Activated CD8-positive, alpha-beta T cell treated with anti-CD3 and anti-CD28 coated beads for 36 hours (primary cell): ENCODE measurements at regions not wholly inside any gene's neighbourhood (a gene's known extent, or its start where the extent isn't known, plus 50 kb on each side); places are given as distances from the start of the nearest gene placed in this dataset.
"Not testable (repeated sequence)": the region's sequence is repeated elsewhere in the genome, so short reads cannot be mapped to it uniquely, and the experiment has no call there.

ENCODE experiments used
- ATAC-seq: fragments of 200-7000 bp; cut with Tn5 transposase; one replicate; pipeline ENCODE4 v1.10.0; 2021; ENCODE audit warnings: mild to moderate bottlenecking, moderate library complexity
- CTCF ChIA-PET: fragments of 350-600 bp; sonication (Branson Sonifier 250); formaldehyde crosslinking; loops from one replicate; lab custom pipeline; 2021; ENCODE audit warnings: antibody characterized with exemption; lab: Charles Lee
- POLR2A ChIA-PET: fragments of 350-600 bp; sonication (Branson Sonifier 250); formaldehyde crosslinking; loops from one replicate; lab custom pipeline; 2021; ENCODE audit warnings: antibody characterized with exemption; lab: Charles Lee
- DNase-seq: peaks from one replicate; pipeline ENCODE4 v3.0.0-alpha.2; 2020
- H3K27ac Mint-ChIP-seq: one replicate; pipeline ENCODE4 v1.8.0; 2021; ENCODE audit warnings: mild to moderate bottlenecking, mixed read lengths
- H3K27me3 Mint-ChIP-seq: one replicate; pipeline ENCODE4 v1.8.0; 2021; ENCODE audit warnings: mixed read lengths
- H3K36me3 Mint-ChIP-seq: one replicate; pipeline ENCODE4 v1.8.0; 2021; ENCODE audit warnings: low read depth, mixed read lengths
- H3K4me1 Mint-ChIP-seq: one replicate; pipeline ENCODE4 v1.8.0; 2021; ENCODE audit warnings: low read depth, mixed read lengths
- H3K4me3 Mint-ChIP-seq: one replicate; pipeline ENCODE4 v1.8.0; 2021; ENCODE audit warnings: mild to moderate bottlenecking, moderate library complexity, mixed read lengths
- H3K9me3 Mint-ChIP-seq: one replicate; pipeline ENCODE4 v1.8.0; 2021; ENCODE audit warnings: mixed read lengths
- intact Hi-C: fragments of 100-400 bp; cut with micrococcal nuclease; formaldehyde crosslinking; loops from one replicate; pipeline ENCODE4 v1.10.0; 2022
- TF ChIP-seq, protein P1 (sequence below): fragments of 200-600 bp; IDR thresholded peaks from one replicate; pipeline ENCODE4 v1.8.0; 2022; ENCODE audit warnings: antibody characterized with exemption, mild to moderate bottlenecking

DNA sequence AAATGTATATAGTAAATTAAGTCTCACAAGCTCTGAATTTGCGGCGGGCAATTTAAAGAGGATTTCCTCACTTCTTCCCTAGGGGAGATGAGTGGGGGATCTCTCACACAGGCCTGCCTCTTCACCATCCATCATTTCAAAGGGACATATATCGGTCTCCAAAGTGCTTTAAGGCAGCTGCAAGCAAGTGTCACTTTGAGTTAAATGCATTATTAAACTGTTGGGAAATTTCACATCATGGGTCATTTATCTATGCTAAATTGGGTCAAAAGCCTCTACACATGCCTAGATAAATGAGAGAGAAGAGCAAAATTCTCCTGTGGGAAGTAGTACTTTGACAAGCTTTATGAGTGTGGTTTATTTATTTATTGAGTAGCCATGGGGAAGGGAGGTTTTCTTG lies 1106.1 kb upstream of the GOT2 start:
- DNase-seq, result no peak
- Mint-ChIP-seq H3K27ac (no peak overlapping the region), H3K9me3 (peaks cover 20% of the 10 kb centered on the region), H3K4me3 (no peak overlapping the region), H3K4me1 (no peaks in the 10 kb centered on the region), H3K27me3 (no peaks in the 10 kb centered on the region), H3K36me3 (no peaks in the 10 kb centered on the region)
- ATAC-seq, result no peak
- CTCF ChIA-PET, result no interaction called here
- POLR2A ChIA-PET, result no interaction called here
- TF ChIP-seq, protein P1, sequence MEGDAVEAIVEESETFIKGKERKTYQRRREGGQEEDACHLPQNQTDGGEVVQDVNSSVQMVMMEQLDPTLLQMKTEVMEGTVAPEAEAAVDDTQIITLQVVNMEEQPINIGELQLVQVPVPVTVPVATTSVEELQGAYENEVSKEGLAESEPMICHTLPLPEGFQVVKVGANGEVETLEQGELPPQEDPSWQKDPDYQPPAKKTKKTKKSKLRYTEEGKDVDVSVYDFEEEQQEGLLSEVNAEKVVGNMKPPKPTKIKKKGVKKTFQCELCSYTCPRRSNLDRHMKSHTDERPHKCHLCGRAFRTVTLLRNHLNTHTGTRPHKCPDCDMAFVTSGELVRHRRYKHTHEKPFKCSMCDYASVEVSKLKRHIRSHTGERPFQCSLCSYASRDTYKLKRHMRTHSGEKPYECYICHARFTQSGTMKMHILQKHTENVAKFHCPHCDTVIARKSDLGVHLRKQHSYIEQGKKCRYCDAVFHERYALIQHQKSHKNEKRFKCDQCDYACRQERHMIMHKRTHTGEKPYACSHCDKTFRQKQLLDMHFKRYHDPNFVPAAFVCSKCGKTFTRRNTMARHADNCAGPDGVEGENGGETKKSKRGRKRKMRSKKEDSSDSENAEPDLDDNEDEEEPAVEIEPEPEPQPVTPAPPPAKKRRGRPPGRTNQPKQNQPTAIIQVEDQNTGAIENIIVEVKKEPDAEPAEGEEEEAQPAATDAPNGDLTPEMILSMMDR, result no peak
- intact Hi-C loops, result no loop called here

DNA sequence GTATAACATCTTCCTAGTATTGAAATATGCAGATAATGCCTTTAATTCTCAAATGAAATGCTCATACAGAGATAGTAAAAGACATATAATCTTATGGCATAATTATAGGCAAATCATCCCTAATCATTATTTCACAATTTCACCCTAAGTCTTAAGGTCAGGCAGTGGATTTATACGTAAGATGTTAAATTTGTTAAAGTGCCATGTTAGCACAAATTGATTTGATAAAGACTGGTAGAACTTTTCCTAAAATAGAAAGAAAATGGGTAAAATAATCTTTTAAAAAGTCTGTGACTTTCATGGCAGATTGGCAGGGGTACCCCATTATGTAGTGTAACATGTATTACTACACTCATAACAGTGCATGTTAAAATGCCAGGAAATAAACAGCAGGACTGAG lies 1092.7 kb upstream of the GOT2 start:
- no peaks in the 10 kb centered on the region for H3K36me3 Mint-ChIP-seq
- POLR2A ChIA-PET, result no interaction called here
- ATAC-seq (no peak), DNase-seq (no peak)
- intact Hi-C loops, result no loop called here
- TF ChIP-seq, protein P1, result no peak
- H3K27me3 Mint-ChIP-seq, result no peaks in the 10 kb centered on the region
- no peaks in the 10 kb centered on the region for H3K4me1 Mint-ChIP-seq
- H3K27ac Mint-ChIP-seq, result no peak overlapping the region
- CTCF ChIA-PET, result no interaction called here
- H3K9me3 Mint-ChIP-seq, result peaks cover 5% of the 10 kb centered on the region
- H3K4me3 Mint-ChIP-seq, result no peak overlapping the region

DNA sequence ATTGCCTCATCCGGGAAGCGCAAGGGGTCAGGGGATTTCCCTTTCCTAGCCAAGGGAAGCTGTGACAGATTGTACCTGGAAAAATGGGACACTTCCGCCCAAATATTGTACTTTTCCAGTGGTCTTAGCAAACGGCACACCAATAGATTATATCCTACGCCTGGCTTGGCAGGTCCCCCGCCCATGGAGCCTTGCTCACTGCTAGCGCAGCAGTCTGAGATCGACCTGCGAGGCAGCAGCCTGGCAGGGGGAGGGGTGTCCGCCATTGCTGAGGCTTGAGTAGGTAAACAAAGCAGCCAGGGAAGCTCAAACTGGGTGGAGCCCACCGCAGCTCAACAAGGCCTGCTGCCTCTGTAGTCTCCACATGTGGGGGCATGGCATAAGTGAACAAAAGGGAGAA lies 1075.4 kb upstream of the GOT2 start:
- H3K4me1 Mint-ChIP-seq, H3K27ac Mint-ChIP-seq, intact Hi-C loops, H3K4me3 Mint-ChIP-seq, ATAC-seq, H3K27me3 Mint-ChIP-seq, DNase-seq, CTCF ChIA-PET, H3K36me3 Mint-ChIP-seq: not testable (repeated sequence)
- peaks cover 12% of the 10 kb centered on the region for H3K9me3 Mint-ChIP-seq
- POLR2A ChIA-PET, result interaction anchor here (0.7 kb wide), 1 partner anchor 44 kb away, joined by 3 read pairs; no protein-coding TSS in a partner anchor

DNA sequence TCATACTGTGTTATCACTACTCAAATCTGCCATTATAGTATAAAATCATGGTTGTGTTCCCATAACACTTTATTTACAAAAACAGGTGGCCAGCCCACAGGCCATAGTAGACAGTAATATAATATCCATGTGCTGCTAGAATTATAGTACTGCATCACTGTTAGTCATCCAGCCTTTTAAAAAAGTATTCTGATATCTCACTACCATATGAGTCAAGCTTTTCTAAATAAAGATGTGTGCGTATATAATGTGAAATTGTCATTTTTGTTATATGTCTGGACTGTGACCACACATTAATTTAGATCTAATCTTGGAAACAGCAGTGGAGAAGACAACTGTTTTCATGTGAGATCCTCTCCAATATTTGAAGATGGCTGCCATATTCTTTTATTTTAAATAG lies 1049.1 kb upstream of the GOT2 start:
- POLR2A ChIA-PET, result no interaction called here
- no peaks in the 10 kb centered on the region for H3K4me1 Mint-ChIP-seq
- no peaks in the 10 kb centered on the region for H3K27me3 Mint-ChIP-seq
- CTCF ChIA-PET, result no interaction called here
- peaks cover 13% of the 10 kb centered on the region for H3K9me3 Mint-ChIP-seq
- TF ChIP-seq, protein P1, result no peak
- DNase-seq (no peak), ATAC-seq (no peak)
- no peak overlapping the region for H3K4me3 Mint-ChIP-seq
- H3K36me3 Mint-ChIP-seq, result no peaks in the 10 kb centered on the region
- intact Hi-C loops, result no loop called here
- no peak overlapping the region for H3K27ac Mint-ChIP-seq

DNA sequence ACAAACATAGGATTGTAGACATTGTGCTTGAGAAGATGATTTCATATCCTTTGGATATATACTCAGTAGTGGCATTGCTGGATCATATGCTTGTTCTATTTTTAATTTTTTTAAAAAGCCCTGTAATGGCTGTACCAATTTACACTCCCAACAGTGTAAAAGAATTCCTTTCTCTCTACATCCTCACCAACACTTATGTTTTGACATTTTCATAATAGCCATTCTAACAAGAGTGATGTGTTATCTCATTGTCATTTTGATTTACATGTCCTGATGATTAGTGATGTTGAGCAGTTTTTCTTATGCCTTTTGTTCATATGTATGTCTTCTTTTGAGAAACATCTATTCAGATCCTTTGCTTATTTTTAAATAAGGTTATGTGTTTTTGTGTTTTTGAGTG lies 1039.2 kb upstream of the GOT2 start:
- TF ChIP-seq, protein P1, result no peak
- POLR2A ChIA-PET, result no interaction called here
- ATAC-seq (no peak), DNase-seq (no peak)
- intact Hi-C loops, result no loop called here
- Mint-ChIP-seq H3K36me3 (no peaks in the 10 kb centered on the region), H3K27ac (no peak overlapping the region), H3K27me3 (no peaks in the 10 kb centered on the region), H3K4me3 (no peak overlapping the region), H3K9me3 (no peaks in the 10 kb centered on the region), H3K4me1 (no peaks in the 10 kb centered on the region)
- CTCF ChIA-PET, result no interaction called here

DNA sequence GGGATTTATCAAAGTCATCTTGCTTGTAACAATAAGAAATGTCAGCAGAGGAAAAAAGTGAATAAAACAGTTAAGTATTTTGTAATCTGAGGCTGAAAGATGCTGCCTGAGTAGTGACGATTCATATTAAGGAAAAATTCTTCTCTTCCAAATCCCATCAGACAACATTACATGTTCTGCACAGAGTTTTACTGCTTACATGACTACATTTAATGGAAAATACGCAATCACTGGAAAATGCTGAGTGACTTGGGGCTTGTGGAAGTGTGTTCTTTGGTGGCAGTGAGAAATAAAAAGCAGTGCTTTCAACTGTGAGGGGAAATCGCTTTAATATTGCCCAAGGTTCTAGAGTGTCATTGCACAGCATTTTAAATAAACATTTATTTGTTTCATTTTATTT lies 1025.2 kb upstream of the GOT2 start:
- DNase-seq, result no peak
- no peak for ATAC-seq
- Mint-ChIP-seq H3K9me3 (peaks cover 19% of the 10 kb centered on the region), H3K36me3 (no peaks in the 10 kb centered on the region), H3K27me3 (no peaks in the 10 kb centered on the region), H3K27ac (no peak overlapping the region), H3K4me1 (no peaks in the 10 kb centered on the region), H3K4me3 (no peak overlapping the region)
- intact Hi-C loops, result no loop called here
- CTCF ChIA-PET, result no interaction called here
- TF ChIP-seq, protein P1, result no peak
- POLR2A ChIA-PET, result no interaction called here
